H9 (cell line): ENCODE measurements at regions not wholly inside any gene's neighbourhood (a gene's known extent, or its start where the extent isn't known, plus 50 kb on each side); places are given as distances from the start of the nearest gene placed in this dataset.

Experiments used
- DNase-seq: peaks from one replicate; pipeline ENCODE4 v3.0.0-alpha.2; 2017
- H2AFZ ChIP-seq: one replicate; pipeline ENCODE4 v1.6.1; 2013; ENCODE audit warnings: mild to moderate bottlenecking, low read length, control low read depth, moderate library complexity
- H2AK5ac ChIP-seq: 2 replicates; pipeline ENCODE4 v1.6.1; 2013; ENCODE audit warnings: low read length, control low read depth, mixed read lengths; ENCODE audit not compliant: insufficient read length
- H2BK120ac ChIP-seq: one replicate; pipeline ENCODE4 v1.6.1; 2013; ENCODE audit warnings: low read depth, mild to moderate bottlenecking, low read length, control low read depth, inconsistent platforms; ENCODE audit not compliant: poor library complexity, severe bottlenecking
- H2BK12ac ChIP-seq: 2 replicates; pipeline ENCODE4 v1.6.1; 2013; ENCODE audit warnings: low read length, control low read depth, mixed read lengths, low read depth; ENCODE audit not compliant: insufficient read length
- H2BK15ac ChIP-seq: 2 replicates; pipeline ENCODE4 v1.6.1; 2013; ENCODE audit warnings: low read depth, low read length, control low read depth
- H2BK20ac ChIP-seq: one replicate; pipeline ENCODE4 v1.6.1; 2013; ENCODE audit warnings: low read depth, mild to moderate bottlenecking, low read length, control low read depth, inconsistent platforms; ENCODE audit not compliant: poor library complexity, severe bottlenecking
- H2BK5ac ChIP-seq: 2 replicates; pipeline ENCODE4 v1.6.1; 2013; ENCODE audit warnings: low read length, control low read depth, mixed read lengths; ENCODE audit not compliant: insufficient read length
- H3K14ac ChIP-seq: 2 replicates; pipeline ENCODE4 v1.6.1; 2013; ENCODE audit warnings: low read length, control low read depth; ENCODE audit not compliant: insufficient read depth
- H3K18ac ChIP-seq: 2 replicates; pipeline ENCODE4 v1.6.1; 2013; ENCODE audit warnings: low read depth, mild to moderate bottlenecking, mixed read lengths, low read length, control low read depth; ENCODE audit not compliant: insufficient read length
- H3K23ac ChIP-seq: 2 replicates; pipeline ENCODE4 v1.6.1; 2013; ENCODE audit warnings: low read length, control low read depth, mixed read lengths, low read depth; ENCODE audit not compliant: insufficient read length
- H3K23me2 ChIP-seq: 2 replicates; pipeline ENCODE4 v1.6.1; 2013; ENCODE audit warnings: low read depth, mild to moderate bottlenecking, mixed read lengths, low read length, control low read depth; ENCODE audit not compliant: insufficient read length, poor library complexity, severe bottlenecking
- H3K27ac ChIP-seq: 2 replicates; pipeline ENCODE4 v1.5.1; 2013; ENCODE audit warnings: low read length, control low read depth, mixed read lengths, low read depth; ENCODE audit not compliant: insufficient read length
- H3K27me3 ChIP-seq: 2 replicates; pipeline ENCODE4 v1.6.1; 2013; ENCODE audit warnings: low read length, control low read depth, inconsistent platforms; ENCODE audit not compliant: insufficient read depth
- H3K4ac ChIP-seq: 2 replicates; pipeline ENCODE4 v1.6.1; 2013; ENCODE audit warnings: low read depth, mild to moderate bottlenecking, control low read depth, inconsistent platforms, low read length, moderate library complexity
- H3K4me1 ChIP-seq: 2 replicates; pipeline ENCODE4 v1.6.1; 2013; ENCODE audit warnings: low read length, control low read depth, inconsistent platforms; ENCODE audit not compliant: insufficient read depth
- H3K4me2 ChIP-seq: 2 replicates; pipeline ENCODE4 v1.6.1; 2013; ENCODE audit warnings: low read length, control low read depth, mixed read lengths; ENCODE audit not compliant: insufficient read length, insufficient read depth
- H3K56ac ChIP-seq: 2 replicates; pipeline ENCODE4 v1.6.1; 2013; ENCODE audit warnings: low read depth, mild to moderate bottlenecking, mixed read lengths, low read length, control low read depth; ENCODE audit not compliant: insufficient read length
- H3K79me1 ChIP-seq: 2 replicates; pipeline ENCODE4 v1.6.1; 2013; ENCODE audit warnings: low read depth, mild to moderate bottlenecking, moderate library complexity, low read length, control low read depth, inconsistent platforms; ENCODE audit not compliant: insufficient read depth, poor library complexity, severe bottlenecking
- H3K79me2 ChIP-seq: 2 replicates; pipeline ENCODE4 v1.6.1; 2013; ENCODE audit warnings: low read length, control low read depth, inconsistent platforms; ENCODE audit not compliant: insufficient read depth
- H3K9ac ChIP-seq: 2 replicates; pipeline ENCODE4 v1.6.1; 2013; ENCODE audit warnings: low read length, control low read depth, mixed read lengths; ENCODE audit not compliant: insufficient read length; ENCODE audit errors: extremely low read depth
- H3K9me3 ChIP-seq: one replicate; pipeline ENCODE4 v1.6.1; 2013; ENCODE audit warnings: low read depth, low read length, inconsistent platforms; ENCODE audit not compliant: control insufficient read depth
- H3T11ph ChIP-seq: one replicate; pipeline ENCODE4 v1.6.1; 2013; ENCODE audit warnings: mild to moderate bottlenecking, low read length, control low read depth, inconsistent platforms
- H4K20me1 ChIP-seq: one replicate; pipeline ENCODE4 v1.6.1; 2013; ENCODE audit not compliant: control insufficient read depth, insufficient read length, insufficient read depth
- H4K5ac ChIP-seq: 2 replicates; pipeline ENCODE4 v1.6.1; 2013; ENCODE audit warnings: low read depth, mild to moderate bottlenecking, mixed read lengths, low read length, control low read depth; ENCODE audit not compliant: insufficient read length
- H4K8ac ChIP-seq: replicated peaks from 2 replicates; pipeline ENCODE4 v1.6.1; 2013; ENCODE audit warnings: low read length, control low read depth, mixed read lengths, low read depth; ENCODE audit not compliant: insufficient read length
- H4K91ac ChIP-seq: 2 replicates; pipeline ENCODE4 v1.6.1; 2013; ENCODE audit warnings: low read depth, mild to moderate bottlenecking, moderate library complexity, mixed read lengths, low read length, control low read depth; ENCODE audit not compliant: insufficient read length
- H3K27ac Mint-ChIP-seq, 3 experiments: 2 replicates in 2 of 3; 3 replicates in 1 of 3; pipeline ENCODE4 v1.8.0; 2020 to 2021; ENCODE audit warnings: mixed read lengths in 3 of 3, mild to moderate bottlenecking in 1 of 3, moderate library complexity in 1 of 3
- H3K27me3 Mint-ChIP-seq: 2 replicates; pipeline ENCODE4 v1.8.0; 2021; ENCODE audit warnings: low read depth, mild to moderate bottlenecking, moderate library complexity, mixed read lengths
- H3K36me3 Mint-ChIP-seq, 3 experiments: 2 replicates in 2 of 3; 3 replicates in 1 of 3; pipeline ENCODE4 v1.8.0; 2020 to 2021; ENCODE audit warnings: low read depth in 3 of 3, mixed read lengths in 3 of 3; ENCODE audit not compliant: insufficient read depth in 1 of 3
- H3K4me1 Mint-ChIP-seq, 2 experiments: 2 replicates each; pipeline ENCODE4 v1.8.0; 2020; ENCODE audit warnings: mixed read lengths in 2 of 2
- H3K4me3 Mint-ChIP-seq, 2 experiments: 2 replicates in 1 of 2; 3 replicates in 1 of 2; pipeline ENCODE4 v1.8.0; 2020 to 2021; ENCODE audit warnings: mild to moderate bottlenecking in 2 of 2, mixed read lengths in 2 of 2, moderate library complexity in 1 of 2
- H3K9me3 Mint-ChIP-seq, 2 experiments: 2 replicates in 1 of 2; 3 replicates in 1 of 2; pipeline ENCODE4 v1.8.0; 2020; ENCODE audit warnings: mild to moderate bottlenecking in 2 of 2, mixed read lengths in 2 of 2, moderate library complexity in 1 of 2
- WGBS: extraction: QIAGEN DNeasy Blood & Tissue Kit; methylation state at CpG from one replicate; pipeline ENCODE4 v1.1.7; 2013; ENCODE audit warnings: missing lambda C conversion rate, low lambda C conversion rate, mixed read lengths; ENCODE audit not compliant: insufficient read length; ENCODE audit errors: extremely low coverage; 5-methylcytosine and 5-hydroxymethylcytosine counted together
- TF ChIP-seq, protein P1 (sequence below): fragments of 200-600 bp; sonication (generic); conservative IDR thresholded peaks from 3 replicates; pipeline ENCODE4 v1.8.0; 2021; ENCODE audit warnings: antibody characterized with exemption, mild to moderate bottlenecking

DNA sequence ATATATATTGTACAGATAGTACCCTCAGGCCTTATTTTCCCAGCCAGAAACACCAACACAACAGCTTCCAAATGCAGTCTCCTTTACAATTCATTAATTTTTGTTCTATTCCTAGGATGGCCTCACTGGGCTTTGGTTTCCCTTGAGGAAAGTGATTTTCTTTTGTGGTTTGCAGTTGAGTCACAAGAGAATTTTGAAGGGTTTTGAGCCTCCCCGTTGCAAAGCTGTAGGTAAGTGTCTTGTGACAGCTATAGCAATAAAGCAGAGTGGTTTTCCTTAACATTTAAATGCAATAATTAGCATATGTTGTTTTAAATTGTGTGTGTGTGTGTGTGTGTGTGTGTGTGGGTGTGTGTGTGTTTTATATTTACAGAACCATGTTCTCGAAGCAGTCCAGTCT, 54.1 kb upstream of the WDR17 start:
- Histone ChIP-seq H3T11ph (no peak overlapping the region), H2AK5ac (no peak overlapping the region), H3K56ac (no peak overlapping the region), H3K79me2 (no peaks in the 10 kb centered on the region), H2BK20ac (no peak overlapping the region), H3K9me3 (no peaks in the 10 kb centered on the region), H3K27ac (no peak overlapping the region), H2AFZ (no peak overlapping the region), H3K4me1 (no peaks in the 10 kb centered on the region), H3K4me2 (no peak overlapping the region), H3K4ac (no peak overlapping the region), H4K91ac (no peak overlapping the region), H3K27me3 (no peaks in the 10 kb centered on the region), H3K23ac (no peak overlapping the region), H3K79me1 (no peaks in the 10 kb centered on the region), H3K14ac (no peak overlapping the region), H3K9ac (no peak overlapping the region), H2BK5ac (no peak overlapping the region), H4K20me1 (no peaks in the 10 kb centered on the region), H4K8ac (no peak overlapping the region), H2BK120ac (no peak overlapping the region), H2BK15ac (no peak overlapping the region), H4K5ac (no peak overlapping the region), H3K18ac (no peak overlapping the region), H3K23me2 (no peaks in the 10 kb centered on the region), H2BK12ac (no peak overlapping the region)
- no peaks in the 10 kb centered on the region for H3K27me3 Mint-ChIP-seq
- H3K4me3 Mint-ChIP-seq: no peak overlapping the region
- no peaks in the 10 kb centered on the region for H3K36me3 Mint-ChIP-seq
- WGBS: no CpG with 5 or more reads among the region's 2 CpGs
- no peaks in the 10 kb centered on the region for H3K9me3 Mint-ChIP-seq
- TF ChIP-seq, protein P1, sequence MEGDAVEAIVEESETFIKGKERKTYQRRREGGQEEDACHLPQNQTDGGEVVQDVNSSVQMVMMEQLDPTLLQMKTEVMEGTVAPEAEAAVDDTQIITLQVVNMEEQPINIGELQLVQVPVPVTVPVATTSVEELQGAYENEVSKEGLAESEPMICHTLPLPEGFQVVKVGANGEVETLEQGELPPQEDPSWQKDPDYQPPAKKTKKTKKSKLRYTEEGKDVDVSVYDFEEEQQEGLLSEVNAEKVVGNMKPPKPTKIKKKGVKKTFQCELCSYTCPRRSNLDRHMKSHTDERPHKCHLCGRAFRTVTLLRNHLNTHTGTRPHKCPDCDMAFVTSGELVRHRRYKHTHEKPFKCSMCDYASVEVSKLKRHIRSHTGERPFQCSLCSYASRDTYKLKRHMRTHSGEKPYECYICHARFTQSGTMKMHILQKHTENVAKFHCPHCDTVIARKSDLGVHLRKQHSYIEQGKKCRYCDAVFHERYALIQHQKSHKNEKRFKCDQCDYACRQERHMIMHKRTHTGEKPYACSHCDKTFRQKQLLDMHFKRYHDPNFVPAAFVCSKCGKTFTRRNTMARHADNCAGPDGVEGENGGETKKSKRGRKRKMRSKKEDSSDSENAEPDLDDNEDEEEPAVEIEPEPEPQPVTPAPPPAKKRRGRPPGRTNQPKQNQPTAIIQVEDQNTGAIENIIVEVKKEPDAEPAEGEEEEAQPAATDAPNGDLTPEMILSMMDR: no peak
- H3K4me1 Mint-ChIP-seq: no peaks in the 10 kb centered on the region
- H3K27ac Mint-ChIP-seq: no peak overlapping the region
- no peak for DNase-seq
